HepG2 (cell line): ENCODE measurements at regions not wholly inside any gene's neighbourhood (a gene's known extent, or its start where the extent isn't known, plus 50 kb on each side); places are given as distances from the start of the nearest gene placed in this dataset.

Source experiments
- ATAC-seq: fragments of 200-7000 bp; cut with Tn5 transposase; 3 replicates; pipeline ENCODE4 v1.9.1; 2020; ENCODE audit warnings: mild to moderate bottlenecking, moderate library complexity
- BruUV-seq: library from RNA; stranded (reverse); fragments of 400-500 nt; replicated peaks from 2 replicates; lab custom pipeline; 2021; lab: Mats Ljungman, UMichigan
- CTCF ChIA-PET: fragments of 300-600 bp; formaldehyde crosslinking; extraction: SDS; loops from one replicate; lab custom pipeline; 2021; ENCODE audit warnings: low total read pairs, inconsistent platforms, low intra/inter-chr PET ratio; lab: Yijun Ruan, JAX
- POLR2A ChIA-PET: fragments of 350-600 bp; sonication (Branson Sonifier 250); formaldehyde crosslinking; loops from one replicate; lab custom pipeline; 2020; ENCODE audit warnings: antibody characterized with exemption, inconsistent platforms; lab: Yijun Ruan, JAX
- DNase-seq: peaks from one replicate; pipeline ENCODE4 v3.0.0-alpha.2; 2015; ENCODE audit warnings: low spot score
- FAIRE-seq: peaks from 3 replicates; lab custom pipeline; 2011; peaks lifted over from hg19 to GRCh38; lab: Jason Lieb, UNC
- H2AFZ ChIP-seq: one replicate; pipeline ENCODE4 v1.6.1; 2011; ENCODE audit warnings: low read length, inconsistent platforms
- H3K27ac ChIP-seq: fragments of 300-600 bp; 3 replicates; pipeline ENCODE4 v1.8.0; 2011; ENCODE audit warnings: mixed run types, mild to moderate bottlenecking, mixed read lengths, low read length, inconsistent platforms; ENCODE audit not compliant: insufficient read depth; ENCODE audit errors: extremely low read length
- H3K27me3 ChIP-seq, 2 experiments: fragments of 200-600 bp in 1 of 2; 2 replicates in 1 of 2; 3 replicates in 1 of 2; pipeline versions ENCODE4 v1.6.0 to v1.8.0; 2011; ENCODE audit warnings: low read length in 2 of 2, mild to moderate bottlenecking in 2 of 2, moderate library complexity in 2 of 2, inconsistent platforms in 1 of 2; ENCODE audit not compliant: insufficient read depth in 2 of 2, control insufficient read depth in 1 of 2
- H3K36me3 ChIP-seq, 2 experiments: fragments of 200-600 bp in 1 of 2; replicated peaks in 1 of 2; 2 replicates in 1 of 2; 3 replicates in 1 of 2; pipeline versions ENCODE4 v1.5.1 to v1.8.0; 2011; ENCODE audit warnings: low read length in 2 of 2, inconsistent platforms in 1 of 2; ENCODE audit not compliant: insufficient read depth in 2 of 2, control insufficient read depth in 1 of 2
- H3K4me1 ChIP-seq: 2 replicates; pipeline ENCODE4 v1.5.1; 2012; ENCODE audit warnings: low read length, inconsistent platforms; ENCODE audit not compliant: insufficient read depth
- H3K4me2 ChIP-seq: 2 replicates; pipeline ENCODE4 v1.6.0; 2011; ENCODE audit warnings: low read depth, low read length, inconsistent platforms
- H3K4me3 ChIP-seq, 3 experiments: fragments of 200-600 bp in 1 of 3; sonication (generic), shearing (Covaris generic) in 1 of 3; replicated peaks in 1 of 3; 2 replicates each; pipeline ENCODE4 v1.5.1; 2011 to 2016; ENCODE audit warnings: low read length in 3 of 3, inconsistent platforms in 2 of 3, low read depth in 2 of 3, mild to moderate bottlenecking in 2 of 3, control low read depth in 1 of 3, mixed read lengths in 1 of 3; ENCODE audit not compliant: insufficient read depth in 1 of 3
- H3K79me2 ChIP-seq: one replicate; pipeline ENCODE4 v1.6.1; 2011; ENCODE audit warnings: low read length, inconsistent platforms; ENCODE audit not compliant: insufficient read depth
- H3K9ac ChIP-seq: 2 replicates; pipeline ENCODE4 v1.6.0; 2011; ENCODE audit warnings: mild to moderate bottlenecking, low read depth, low read length, inconsistent platforms; ENCODE audit not compliant: insufficient read depth
- H3K9me3 ChIP-seq: 2 replicates; pipeline ENCODE4 v1.5.1; 2012; ENCODE audit warnings: mild to moderate bottlenecking, low read length
- H4K20me1 ChIP-seq: 2 replicates; pipeline ENCODE4 v1.6.0; 2011; ENCODE audit warnings: inconsistent platforms, mild to moderate bottlenecking, low read length, moderate library complexity; ENCODE audit not compliant: insufficient read depth
- ATF4 ChIP-seq, 2 experiments: fragments of 450-650 bp in 1 of 2; sonication (generic) in 1 of 2; formaldehyde crosslinking; IDR thresholded peaks; 2 replicates each; pipeline versions ENCODE4 v1.5.0 to v1.8.0; 2020 to 2022; ENCODE audit warnings: mild to moderate bottlenecking in 1 of 2, missing genetic modification reagents in 1 of 2
- KMT2A ChIP-seq: sonication (generic); formaldehyde crosslinking; IDR thresholded peaks from 2 replicates; pipeline ENCODE4 v1.4.0; 2020; ENCODE audit warnings: missing genetic modification reagents
- NFKBIZ ChIP-seq: IDR thresholded peaks from 2 replicates; pipeline ENCODE4 v1.6.1; 2018; ENCODE audit warnings: missing genetic modification reagents, missing compliant biosample characterization
- POGZ ChIP-seq: sonication (generic); formaldehyde crosslinking; IDR thresholded peaks from 2 replicates; pipeline ENCODE4 v1.4.0; 2020; ENCODE audit warnings: mild to moderate bottlenecking, missing genetic modification reagents
- RARG ChIP-seq: sonication (generic); formaldehyde crosslinking; IDR thresholded peaks from 2 replicates; pipeline ENCODE4 v1.4.0; 2020; ENCODE audit warnings: low read depth, mild to moderate bottlenecking, missing genetic modification reagents
- RBM39 ChIP-seq: fragments of 200-400 bp; formaldehyde crosslinking; IDR thresholded peaks from one replicate; pipeline ENCODE4 v1.6.1; 2018; ENCODE audit warnings: antibody characterized with exemption, mild to moderate bottlenecking, low read depth, low read length; ENCODE audit not compliant: poor library complexity, severe bottlenecking
- SALL1 ChIP-seq: sonication (generic); formaldehyde crosslinking; IDR thresholded peaks from 2 replicates; pipeline ENCODE4 v1.8.0; 2022; ENCODE audit warnings: mild to moderate bottlenecking, missing genetic modification reagents
- SNRNP70 ChIP-seq: fragments of 200-400 bp; formaldehyde crosslinking; IDR thresholded peaks from 2 replicates; pipeline ENCODE4 v1.6.1; 2017; ENCODE audit warnings: mild to moderate bottlenecking, low read depth, low read length, moderate library complexity
- TEAD3 ChIP-seq: optimal IDR thresholded peaks from 2 replicates; pipeline ENCODE3; 2016; ENCODE audit warnings: borderline replicate concordance
- TP53 ChIP-seq: sonication (generic); formaldehyde crosslinking; conservative IDR thresholded peaks from 2 replicates; pipeline ENCODE4 v1.4.0; 2020; ENCODE audit warnings: missing genetic modification reagents
- ZNF678 ChIP-seq: sonication (generic); formaldehyde crosslinking; IDR thresholded peaks from 2 replicates; pipeline ENCODE4 v1.4.0; 2020; ENCODE audit warnings: mild to moderate bottlenecking, missing genetic modification reagents
- ZNF737 ChIP-seq: sonication (generic); formaldehyde crosslinking; IDR thresholded peaks from 2 replicates; pipeline ENCODE4 v1.5.0; 2020; ENCODE audit warnings: missing genetic modification reagents, mild to moderate bottlenecking, borderline replicate concordance
- WGBS: methylation state at CpG from one replicate; pipeline ENCODE4 v1.1.6; 2017; ENCODE audit warnings: low lambda C conversion rate; 5-methylcytosine and 5-hydroxymethylcytosine counted together
- in situ Hi-C: cut with HindIII; loops from 2 replicates; pipeline ENCODE4 v1.10.0; 2017; ENCODE audit warnings: low pct_unique_long_range_greater_than_20kb; ENCODE audit not compliant: extremely low pct_ligation_motif_present
- intact Hi-C: fragments of 100-400 bp; cut with micrococcal nuclease; formaldehyde crosslinking; loops from one replicate; pipeline ENCODE4 v1.10.0; 2022; ENCODE audit not compliant: unreplicated experiment

- BruUV-seq, result no TSS peak
These were observed 84.8 kb downstream of the RAP2B start for GRCh38 chr3:153246806-153247205.

GRCh38 chr3:153247331-153248330 is 85.6 kb downstream of the RAP2B start:
- POLR2A ChIA-PET, result no interaction called here
- no peak overlapping the region for H3K4me2 ChIP-seq
- no peaks in the 10 kb centered on the region for H3K4me1 ChIP-seq
- ATAC-seq (no peak), FAIRE-seq (no peak)
- no peak overlapping the region for H3K9ac ChIP-seq
- TF ChIP-seq RARG (no peak), NFKBIZ (CRISPR knock-in tag) (no peak), POGZ (CRISPR knock-in tag) (no peak), ZNF737 (CRISPR knock-in tag) (no peak), RBM39 (no peak)
- TF ChIP-seq, all 625 proteins: peak for 0
- no peaks in the 10 kb centered on the region for H3K79me2 ChIP-seq
- WGBS, result 30% methylated on average over 7 of the region's 7 CpGs
- no peak for DNase-seq
- CTCF ChIA-PET, result no interaction called here
- H3K36me3 ChIP-seq, result no peaks in the 10 kb centered on the region
- no peak overlapping the region for H2AFZ ChIP-seq
- H4K20me1 ChIP-seq, result no peaks in the 10 kb centered on the region
- no peaks in the 10 kb centered on the region; a peak in 1 of 5 replicates for H3K27me3 ChIP-seq
- no peaks in the 10 kb centered on the region for H3K9me3 ChIP-seq
- no peak overlapping the region for H3K4me3 ChIP-seq
- no peak overlapping the region for H3K27ac ChIP-seq
- BruUV-seq, result no TSS peak
- in situ Hi-C loops (no loop called here), intact Hi-C loops (no loop called here)

More at GRCh38 chr3:153246806-153247205, 84.8 kb downstream of the RAP2B start:
- H3K36me3 ChIP-seq, result no peaks in the 10 kb centered on the region
- H3K27me3 ChIP-seq, result no peaks in the 10 kb centered on the region; a peak in 1 of 5 replicates
- 0% methylated on average over 1 of the region's 1 CpG for WGBS
- no peak for ATAC-seq
- no peak overlapping the region for H2AFZ ChIP-seq
- H3K9ac ChIP-seq, result no peak overlapping the region
- FAIRE-seq, result no peak
- H3K27ac ChIP-seq, result no peak overlapping the region
- in situ Hi-C loops, result no loop called here
- H3K79me2 ChIP-seq, result no peaks in the 10 kb centered on the region
- no peak overlapping the region for H3K4me2 ChIP-seq
- H3K9me3 ChIP-seq, result no peaks in the 10 kb centered on the region; the same call in 1 of the 2 replicates
- H3K4me1 ChIP-seq, result no peaks in the 10 kb centered on the region
- no peak overlapping the region for H3K4me3 ChIP-seq
- intact Hi-C loops, result no loop called here
- TF ChIP-seq TEAD3 (CRISPR knock-in tag), result no peak
- no peak for TF ChIP-seq ZNF678 (CRISPR knock-in tag)
- no peak for TF ChIP-seq KMT2A (CRISPR knock-in tag)
- TF ChIP-seq SALL1, result no peak
- TF ChIP-seq ATF4 (CRISPR knock-in tag; IDR thresholded peaks at IDR 0.05), result no peak
- no peak for TF ChIP-seq TP53 (CRISPR knock-in tag)
- no peak for TF ChIP-seq SNRNP70
- no peaks in the 10 kb centered on the region for H4K20me1 ChIP-seq
- no peak for DNase-seq
- CTCF ChIA-PET, result no interaction called here
- POLR2A ChIA-PET, result no interaction called here
